Esophagus squamous epithelium (tissue), 5 donors: ENCODE measurements at regions not wholly inside any gene's neighbourhood (a gene's known extent, or its start where the extent isn't known, plus 50 kb on each side); places are given as distances from the start of the nearest gene placed in this dataset.

Experiments used
- DNase-seq: peaks from one replicate; lab custom pipeline; 2025; lab: John Stamatoyannopoulos, UW
- H3K27ac ChIP-seq, 4 donors: fragments of 200-600 bp; sonication (generic); one replicate each; pipeline ENCODE4 v1.5.1; 2016 to 2019; ENCODE audit warnings: mild to moderate bottlenecking in 1 of 4
- H3K27me3 ChIP-seq, 4 donors: fragments of 200-600 bp; sonication (generic); 1 replicate in 3 of 4; 2 replicates in 1 of 4; pipeline versions ENCODE4 v1.5.1 to v1.6.0; 2017 to 2021; ENCODE audit warnings: antibody characterized with exemption in 1 of 4
- H3K36me3 ChIP-seq, 3 donors: fragments of 200-600 bp; sonication (generic); one replicate each; pipeline ENCODE4 v1.5.1; 2016 to 2019
- H3K4me1 ChIP-seq, 3 donors: fragments of 200-600 bp; sonication (generic); one replicate each; pipeline ENCODE4 v1.5.1; 2017 to 2019
- H3K4me3 ChIP-seq, 4 donors: fragments of 200-600 bp; sonication (generic); 1 replicate in 3 of 4; 2 replicates in 1 of 4; pipeline ENCODE4 v1.5.1; 2016 to 2019; ENCODE audit warnings: mild to moderate bottlenecking in 2 of 4, moderate library complexity in 1 of 4
- H3K9me3 ChIP-seq, 3 donors: fragments of 200-600 bp; sonication (generic); one replicate each; pipeline ENCODE4 v1.5.1; 2016 to 2019
- CTCF ChIP-seq, 6 experiments: fragments of 450-650 bp in 4 of 6; fragments of 200-600 bp in 2 of 6; sonication (generic) in 2 of 6; IDR thresholded peaks; one replicate each; pipeline ENCODE4 v1.5.1; 2016 to 2019; ENCODE audit warnings: antibody characterized with exemption in 6 of 6, mild to moderate bottlenecking in 4 of 6, moderate library complexity in 4 of 6
- POLR2A ChIP-seq, 4 donors: fragments of 450-650 bp; IDR thresholded peaks; one replicate each; pipeline ENCODE4 v1.6.1; 2017; ENCODE audit warnings: antibody characterized with exemption in 4 of 4, mild to moderate bottlenecking in 4 of 4, moderate library complexity in 3 of 4
- WGBS, 2 donors: methylation state at CpG; one replicate each; pipeline ENCODE4 v1.1.5; 2018; 5-methylcytosine and 5-hydroxymethylcytosine counted together
- intact Hi-C: fragments of 100-400 bp; cut with DNase I; formaldehyde crosslinking; loops from one replicate; pipeline ENCODE4 v1.15.0; 2022
- donor health status: DM: yes; HTN: yes; CAD: no.

GRCh38 chr1:238677567-238677966, 708.8 kb upstream of the CHRM3 start:
- H3K4me1 ChIP-seq, result peaks cover 0 to 3% (median 0%) of the 10 kb centered on the region in 3 donors
- intact Hi-C loops, result no loop called here

GRCh38 chr1:238675221-238675620, 711.1 kb upstream of the CHRM3 start:
- WGBS, 2 donors, result 27 to 32% methylated on average over 1 of the region's 1 CpG
- Histone ChIP-seq H3K27me3 (no peaks in the 10 kb centered on the region), H3K4me1 (peaks cover 0 to 8% (median 3%) of the 10 kb centered on the region in 3 donors), H3K27ac (no peak overlapping the region), H3K9me3 (no peaks in the 10 kb centered on the region), H3K36me3 (no peaks in the 10 kb centered on the region), H3K4me3 (no peak overlapping the region)
- no peak for DNase-seq
- intact Hi-C loops, result no loop called here
- TF ChIP-seq CTCF (IDR thresholded peaks at IDR 0.05) (no peak), POLR2A (IDR thresholded peaks at IDR 0.05) (no peak)

More at GRCh38 chr1:238677567-238677966, 708.8 kb upstream of the CHRM3 start:
- Histone ChIP-seq H3K27me3 (no peaks in the 10 kb centered on the region), H3K36me3 (no peaks in the 10 kb centered on the region), H3K9me3 (no peaks in the 10 kb centered on the region), H3K27ac (no peak overlapping the region), H3K4me3 (no peak overlapping the region)
- no peak for DNase-seq
- WGBS, 2 donors, result 46 to 62% methylated on average over 4 of the region's 4 CpGs
- TF ChIP-seq POLR2A (IDR thresholded peaks at IDR 0.05) (no peak), CTCF (IDR thresholded peaks at IDR 0.05) (no peak)

GRCh38 chr1:238674316-238674715, 712.1 kb upstream of the CHRM3 start:
- TF ChIP-seq CTCF (IDR thresholded peaks at IDR 0.05) (no peak), POLR2A (IDR thresholded peaks at IDR 0.05) (no peak)
- DNase-seq, result no peak
- 24 to 54% methylated on average over 1 of the region's 1 CpG for WGBS, 2 donors
- no peaks in the 10 kb centered on the region for H3K36me3 ChIP-seq
- H3K4me3 ChIP-seq, result no peak overlapping the region
- H3K27ac ChIP-seq, result no peak overlapping the region
- no peaks in the 10 kb centered on the region for H3K9me3 ChIP-seq
- intact Hi-C loops, result no loop called here
- peaks cover 0 to 8% (median 3%) of the 10 kb centered on the region in 3 donors for H3K4me1 ChIP-seq
- no peaks in the 10 kb centered on the region for H3K27me3 ChIP-seq

- WGBS, 2 donors, result 81 to 85% methylated on average over 3 of the region's 3 CpGs
- no peak overlapping the region for H3K4me3 ChIP-seq
- no peak for TF ChIP-seq POLR2A (IDR thresholded peaks at IDR 0.05)
- TF ChIP-seq CTCF (IDR thresholded peaks at IDR 0.05), result no peak
- no peaks in the 10 kb centered on the region for H3K27me3 ChIP-seq
- no peak overlapping the region for H3K27ac ChIP-seq
- H3K36me3 ChIP-seq, result no peaks in the 10 kb centered on the region
- no peaks in the 10 kb centered on the region for H3K9me3 ChIP-seq
- intact Hi-C loops, result no loop called here
- peaks cover 0 to 8% (median 3%) of the 10 kb centered on the region in 3 donors for H3K4me1 ChIP-seq
- no peak for DNase-seq
Measured at GRCh38 chr1:238673561-238673960, 712.8 kb upstream of the CHRM3 start.

- Histone ChIP-seq H3K4me1 (peaks cover 0 to 8% (median 3%) of the 10 kb centered on the region in 3 donors), H3K27ac (no peak overlapping the region), H3K36me3 (no peaks in the 10 kb centered on the region), H3K27me3 (no peaks in the 10 kb centered on the region), H3K9me3 (no peaks in the 10 kb centered on the region), H3K4me3 (no peak overlapping the region)
- intact Hi-C loops, result no loop called here
- TF ChIP-seq CTCF (IDR thresholded peaks at IDR 0.05) (no peak), POLR2A (IDR thresholded peaks at IDR 0.05) (no peak)
- WGBS, 2 donors, result 71% methylated on average over 3 of the region's 3 CpGs
- no peak for DNase-seq
Measured at GRCh38 chr1:238672806-238673205, 713.6 kb upstream of the CHRM3 start.
